Globus pallidus (tissue), 1 donor: ENCODE measurements at regions not wholly inside any gene's neighbourhood (a gene's known extent, or its start where the extent isn't known, plus 50 kb on each side); places are given as distances from the start of the nearest gene placed in this dataset.
A peak's percentile ranks its signal among the peaks of the same experiment; 100 is the strongest.

ENCODE experiments used
- DNase-seq: peaks from one replicate; pipeline ENCODE4 v3.0.0-alpha.2; 2015; ENCODE audit warnings: low spot score

DNA sequence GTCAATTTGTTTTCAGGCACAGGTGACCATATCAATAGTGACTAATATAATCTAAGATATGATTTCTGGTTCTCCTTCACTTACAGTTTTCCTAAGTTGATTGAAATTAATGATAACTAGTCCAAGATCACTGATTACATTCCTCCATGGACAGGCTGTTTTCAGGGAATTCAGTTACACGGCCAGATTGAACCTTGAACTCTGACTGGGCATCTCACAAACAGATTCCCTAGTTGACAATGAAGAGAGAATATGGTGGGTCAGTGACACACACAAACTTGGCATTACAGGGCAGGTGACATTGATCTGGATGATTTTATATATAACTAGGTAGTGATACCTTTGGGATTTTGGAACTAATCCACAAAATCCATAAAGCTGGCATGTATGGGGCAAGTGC lies 110.2 kb upstream of the EGR2 start:
- DNase-seq: no peak

DNA sequence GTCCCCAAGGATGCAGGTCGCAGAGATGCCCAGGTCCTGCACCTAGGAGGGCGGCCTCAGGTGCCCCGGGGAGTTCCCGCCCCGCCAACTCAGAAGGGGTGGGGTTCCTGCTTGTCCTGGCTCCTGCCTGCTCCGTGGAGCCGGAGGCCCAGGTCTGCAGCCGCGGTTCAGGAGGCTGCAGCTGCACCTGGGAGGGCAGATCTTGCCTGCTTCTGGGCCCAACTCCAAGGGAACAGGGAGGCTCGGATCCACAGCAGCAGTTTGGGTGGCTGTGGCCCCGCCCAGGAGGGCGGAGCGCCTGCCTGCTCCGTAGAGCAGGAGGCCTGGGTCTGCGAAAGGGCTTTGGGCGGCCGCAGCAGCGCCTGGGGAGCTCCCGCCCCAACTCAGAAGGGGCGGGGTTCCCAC lies 108.2 kb upstream of the EGR2 start:
- DNase-seq: no peak

DNA sequence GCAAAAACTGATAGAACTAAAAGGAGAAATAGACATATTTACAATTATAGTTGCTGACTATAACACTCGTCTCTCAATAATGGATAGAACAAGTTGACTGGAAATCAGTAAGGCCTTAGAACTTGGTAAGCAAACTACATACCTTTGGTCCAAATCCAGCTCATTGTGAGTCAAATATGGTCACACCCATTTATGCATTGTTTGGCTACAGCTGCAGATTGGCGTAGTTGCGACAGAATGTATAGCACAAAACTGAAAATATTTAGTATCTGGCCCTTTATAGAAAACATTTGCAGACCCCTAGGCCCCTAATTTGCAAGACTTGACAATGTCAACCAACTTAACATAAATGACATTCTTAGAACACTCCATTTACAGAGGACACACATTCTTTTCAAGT lies 103.6 kb upstream of the EGR2 start:
- DNase-seq: no peak

DNA sequence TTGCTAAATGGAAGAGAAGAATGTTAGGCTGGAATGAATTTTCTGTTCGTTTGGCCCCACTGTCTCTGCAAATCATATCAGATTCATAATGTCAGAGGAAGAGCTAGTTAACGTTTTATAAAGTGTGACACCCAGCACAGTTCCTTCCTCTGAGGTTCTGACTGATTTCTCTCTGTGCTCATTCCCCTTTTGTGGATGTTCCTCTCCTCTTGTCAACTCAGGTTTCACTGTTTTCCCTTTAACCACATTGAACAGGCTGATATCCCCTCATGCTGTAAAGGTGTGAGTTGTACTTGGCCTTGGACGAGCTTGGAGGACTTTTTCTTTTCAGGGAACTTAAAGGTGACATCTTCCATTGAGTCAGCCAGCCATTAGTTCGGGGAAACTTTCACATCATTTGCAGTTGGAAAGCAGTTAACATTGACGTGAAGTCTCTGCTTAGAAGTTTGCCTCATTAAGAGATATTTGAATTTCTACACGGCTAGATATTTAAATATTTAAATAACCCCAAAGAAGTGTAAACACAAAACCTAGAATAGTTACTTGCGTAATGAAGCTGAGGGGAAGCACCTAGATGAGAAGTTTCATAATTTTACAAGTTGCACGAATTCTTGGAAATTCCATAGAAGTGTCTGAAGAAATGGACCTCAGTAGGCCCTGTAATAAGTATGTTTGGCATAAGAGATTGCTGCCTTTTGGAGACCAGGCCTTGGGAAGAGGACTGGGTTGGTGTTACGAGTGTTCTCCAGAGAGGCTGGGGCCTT lies 101.5 kb upstream of the EGR2 start:
- DNase-seq: no peak

DNA sequence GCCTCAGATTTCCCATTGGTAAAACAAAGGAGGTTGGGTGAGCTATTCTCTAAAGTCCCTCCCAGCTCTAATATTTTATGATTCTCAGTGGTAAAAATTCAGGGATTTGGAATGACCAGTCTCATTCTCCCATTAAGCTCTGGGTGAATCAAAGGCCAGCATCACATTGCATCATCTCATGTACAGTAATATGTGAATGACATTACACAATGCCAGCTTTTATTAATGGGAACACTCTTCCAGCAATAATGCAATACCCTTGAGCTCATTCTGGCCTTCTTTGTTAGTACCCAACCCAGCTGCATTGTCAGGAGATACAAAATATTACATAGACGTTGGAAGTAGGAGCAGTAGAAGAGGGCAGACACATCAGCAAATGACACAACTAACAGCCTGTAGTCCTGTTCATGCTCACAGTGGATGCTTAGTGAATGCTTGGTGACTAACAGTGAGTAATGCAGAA lies 100.0 kb upstream of the EGR2 start:
- no peak for DNase-seq

DNA sequence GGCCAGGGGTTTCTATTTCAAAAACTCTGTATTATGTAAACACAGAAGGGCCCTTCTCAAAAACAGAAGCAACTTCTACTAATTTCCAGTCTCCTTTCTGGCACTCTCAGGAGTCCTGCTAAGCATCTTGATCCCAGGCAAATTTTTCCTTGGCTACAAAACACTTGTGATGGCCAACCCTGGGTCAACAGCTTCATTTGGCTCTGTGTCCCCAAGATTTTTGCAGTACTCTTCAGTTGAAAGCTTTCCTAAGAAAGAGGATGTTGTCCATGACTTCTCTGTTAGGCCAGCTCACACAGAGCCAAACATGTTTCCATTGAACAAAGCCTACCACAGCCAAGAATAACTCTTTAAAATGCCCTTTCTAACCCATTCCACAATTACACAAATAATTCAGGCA lies 99.0 kb upstream of the EGR2 start:
- no peak for DNase-seq

DNA sequence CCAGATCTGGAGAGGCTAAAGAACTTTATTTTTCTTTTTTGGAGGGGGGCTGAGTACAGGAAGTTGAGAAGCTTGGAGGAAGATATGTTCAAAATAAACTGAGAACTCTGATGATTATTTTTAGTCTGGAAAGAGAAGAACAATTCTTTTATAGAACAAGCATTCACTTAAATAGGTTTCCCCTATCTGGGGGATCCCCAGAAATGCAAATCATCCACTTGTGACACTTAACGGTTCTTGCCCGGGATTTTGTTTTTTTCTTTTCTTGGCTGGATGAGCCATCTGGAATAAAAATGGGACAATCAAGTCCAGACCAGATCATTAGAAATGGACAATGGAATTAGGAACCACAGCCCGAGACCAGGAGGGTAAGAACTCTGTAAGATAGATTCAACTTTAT lies 95.9 kb upstream of the EGR2 start:
- peak; percentile 15 for DNase-seq

DNA sequence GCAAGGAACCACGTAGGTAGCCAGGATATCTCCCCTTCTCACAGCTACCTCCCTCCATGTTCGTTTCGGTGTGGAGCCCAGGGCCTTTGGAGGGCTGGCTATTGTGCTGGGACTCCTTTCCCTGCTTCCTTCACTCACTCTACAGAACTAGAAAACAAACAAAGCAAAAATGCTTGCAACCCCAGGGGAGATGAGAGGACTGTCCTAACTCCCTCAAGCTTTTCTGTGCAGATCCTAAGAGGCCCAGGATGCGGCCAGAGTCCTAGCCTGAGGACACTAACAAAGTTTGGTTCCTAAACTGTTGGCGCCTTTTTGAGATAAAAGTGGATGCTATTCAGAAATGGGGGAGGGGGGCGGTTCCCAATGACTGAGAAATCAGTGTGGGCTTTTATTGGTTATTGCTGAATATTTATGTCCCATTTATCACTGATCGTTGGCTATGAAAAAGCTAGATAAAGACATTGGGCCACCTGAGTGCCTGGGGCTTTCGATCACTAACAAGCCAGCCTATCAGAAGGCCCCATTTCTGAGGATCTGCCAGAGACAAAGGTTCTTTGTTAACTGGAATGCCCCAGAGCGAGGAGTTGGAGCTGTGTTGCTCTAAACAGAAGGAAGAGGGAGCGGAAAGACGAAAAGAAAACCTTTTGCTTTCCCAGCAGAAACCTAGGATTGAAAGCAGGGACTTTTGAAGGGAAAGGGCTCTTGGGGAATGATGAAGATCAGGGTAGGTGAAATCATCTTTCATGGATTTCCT lies 95.2 kb upstream of the EGR2 start:
- peak; percentile 84 for DNase-seq

DNA sequence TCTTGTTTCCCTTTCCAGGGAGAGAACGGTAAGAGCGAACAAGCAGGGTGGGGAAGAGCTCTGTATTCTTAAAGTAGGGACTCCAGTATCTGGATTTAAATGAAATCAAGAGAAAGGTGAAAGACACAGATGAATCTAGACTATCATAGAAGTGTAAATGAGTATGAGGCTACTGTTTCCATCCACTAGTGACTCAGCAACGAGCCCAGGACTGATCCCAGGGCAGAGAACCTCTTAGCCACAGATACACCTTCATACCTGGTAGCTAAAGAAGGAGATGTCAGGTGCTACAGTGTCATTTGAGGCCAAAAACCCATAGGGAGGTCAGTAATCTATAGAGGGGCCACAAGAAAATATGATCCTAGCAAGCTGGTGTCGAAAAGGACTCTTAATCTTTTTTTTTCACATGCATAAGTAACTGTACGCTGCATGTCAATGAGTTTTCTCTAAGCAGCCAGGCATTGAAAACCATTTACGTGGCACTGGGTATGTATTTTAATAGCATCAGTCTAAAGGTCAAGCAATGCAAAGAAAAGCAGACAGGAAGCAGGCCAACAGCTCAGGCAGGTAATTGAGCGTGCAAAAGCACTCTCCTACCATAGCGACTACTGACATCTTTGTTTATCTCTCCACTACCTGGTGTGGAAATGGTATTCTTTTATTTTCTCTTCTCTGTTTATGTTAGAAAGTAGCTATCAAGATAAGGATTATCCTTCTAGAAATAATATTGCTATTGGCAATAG lies 91.5 kb upstream of the EGR2 start:
- DNase-seq: no peak

DNA sequence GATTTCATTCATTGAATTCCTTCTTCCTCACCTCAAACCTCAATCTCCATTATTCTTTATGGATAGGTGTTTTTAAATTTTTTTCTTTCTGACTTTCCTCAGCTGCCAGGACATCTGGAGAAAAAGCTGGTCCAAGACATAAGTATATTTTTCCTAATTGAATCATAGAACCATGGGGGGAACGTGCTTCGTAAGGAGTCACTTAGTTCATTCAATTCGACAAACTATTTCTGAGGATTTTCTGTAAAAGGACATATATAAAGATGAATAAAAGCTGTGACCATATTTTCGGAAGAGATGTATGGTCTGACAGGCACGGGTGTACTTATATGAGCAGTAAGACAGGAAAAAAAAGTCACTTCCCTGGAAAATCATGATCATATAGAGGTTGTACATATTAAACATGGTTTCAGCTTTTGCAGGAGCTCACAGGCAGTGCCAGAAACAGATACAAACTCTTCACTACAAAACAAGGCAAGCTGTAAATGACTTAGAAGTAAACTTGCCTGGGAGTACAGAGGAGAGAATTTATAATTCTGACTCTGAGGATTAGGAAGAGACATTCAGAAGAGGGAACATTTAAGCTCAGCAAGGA lies 88.2 kb upstream of the EGR2 start:
- DNase-seq: no peak

DNA sequence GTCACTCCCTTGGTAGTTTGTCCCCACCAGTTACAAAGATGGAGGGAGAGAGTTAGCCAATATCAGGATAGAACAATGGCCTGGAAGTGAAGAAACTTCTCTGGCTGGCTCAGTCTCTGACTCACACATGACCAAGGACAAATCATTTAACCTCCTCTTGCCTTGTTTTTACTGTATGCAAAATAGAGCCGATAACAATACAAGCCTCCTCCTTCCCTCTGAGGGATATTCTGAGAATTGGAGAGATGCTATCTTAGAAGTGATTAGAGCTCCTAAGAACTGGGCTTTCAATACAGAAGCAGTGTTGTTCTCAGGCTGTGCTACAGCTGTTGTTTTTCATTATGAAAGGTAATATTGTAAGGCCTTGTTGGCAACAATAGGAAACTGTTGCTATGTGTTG lies 87.7 kb upstream of the EGR2 start:
- DNase-seq: no peak

DNA sequence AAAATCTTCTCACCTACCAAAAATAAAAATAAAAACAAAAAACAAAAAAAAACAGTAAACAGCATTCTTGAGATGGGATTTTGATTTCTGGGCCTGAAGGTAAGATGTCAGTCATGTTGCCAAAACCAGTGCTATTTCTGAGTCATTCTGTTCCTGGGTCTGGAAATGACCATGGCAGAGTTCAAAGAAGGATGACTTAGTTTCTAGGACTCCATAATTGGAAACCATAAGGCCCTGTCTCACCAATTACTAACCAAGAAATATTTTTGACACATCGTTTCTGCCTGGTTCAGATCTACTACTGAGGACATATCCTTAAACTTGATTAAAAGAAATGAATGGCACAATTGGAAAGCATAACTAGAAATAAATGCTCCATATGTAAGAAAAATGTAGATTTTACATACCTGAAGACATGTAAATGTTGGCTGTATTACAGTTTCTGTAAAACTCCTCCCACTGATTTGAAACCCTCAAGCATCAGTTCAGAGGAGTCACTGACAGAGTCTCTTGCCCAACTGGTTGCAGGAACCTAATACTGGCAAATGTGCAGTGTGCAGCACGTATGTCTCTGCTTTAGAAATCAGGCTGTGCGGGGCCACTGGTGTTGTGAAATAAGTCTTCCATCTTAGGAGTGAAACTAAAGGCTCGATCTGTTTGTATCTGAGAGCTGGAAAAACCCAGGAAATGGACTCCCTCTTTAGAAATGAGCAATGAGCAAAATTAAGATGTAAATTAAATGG lies 84.8 kb upstream of the EGR2 start:
- no peak for DNase-seq

DNA sequence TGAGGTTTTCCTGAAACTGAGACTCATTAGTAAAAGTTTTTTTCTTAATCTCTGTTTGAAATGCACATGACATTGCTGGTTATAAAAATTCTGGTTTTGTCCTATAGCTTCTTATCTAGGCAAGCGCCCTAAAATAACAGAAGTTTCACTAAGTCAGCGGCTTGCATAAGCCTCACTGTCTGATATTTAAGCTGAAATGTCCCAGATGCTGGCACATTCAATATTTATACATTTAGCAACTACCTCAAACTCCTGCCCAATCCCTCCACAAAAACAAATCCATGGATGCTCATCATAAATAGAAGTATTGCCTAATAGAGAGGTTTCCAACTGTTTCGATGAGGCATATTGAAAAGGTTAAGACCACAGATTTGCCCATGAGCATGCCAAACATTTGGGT lies 83.1 kb upstream of the EGR2 start:
- no peak for DNase-seq

DNA sequence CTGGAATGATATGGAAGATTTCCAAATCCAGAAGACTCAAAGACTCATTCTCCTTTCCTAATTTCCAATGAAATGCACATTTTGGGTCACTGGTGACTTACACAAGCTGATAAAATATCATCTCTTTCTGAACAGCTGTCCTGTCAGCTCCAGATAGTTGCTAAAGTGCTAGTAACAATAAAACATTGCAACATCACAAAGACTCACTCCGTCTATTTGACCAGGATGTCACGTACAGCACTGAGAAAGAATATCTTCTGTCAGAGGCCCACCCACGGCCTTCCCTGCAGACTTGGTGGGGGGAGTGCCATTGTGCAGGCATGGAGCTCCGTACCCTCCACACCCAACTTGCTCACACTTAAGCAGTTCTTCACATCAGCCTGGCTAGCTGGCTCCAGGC lies 78.9 kb upstream of the EGR2 start:
- no peak for DNase-seq

DNA sequence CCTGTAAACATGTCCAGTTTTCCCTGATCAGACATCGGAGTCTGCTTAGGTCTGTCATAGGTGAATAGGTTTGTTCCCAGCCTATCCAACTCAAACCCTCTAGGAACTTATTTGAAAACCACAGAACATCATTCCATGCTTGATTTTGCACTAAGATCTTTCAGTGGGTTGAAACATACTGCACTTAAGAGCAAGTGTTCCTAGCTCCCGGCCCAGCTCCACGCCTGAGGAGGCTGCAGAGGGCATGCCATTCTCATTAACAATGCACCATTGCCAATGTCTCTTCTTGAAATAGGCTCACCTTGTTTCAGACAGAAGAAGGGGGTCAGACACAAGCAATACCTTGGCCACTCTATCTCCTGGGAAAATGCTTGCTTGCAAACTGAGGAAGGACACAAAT lies 78.0 kb upstream of the EGR2 start:
- no peak for DNase-seq

DNA sequence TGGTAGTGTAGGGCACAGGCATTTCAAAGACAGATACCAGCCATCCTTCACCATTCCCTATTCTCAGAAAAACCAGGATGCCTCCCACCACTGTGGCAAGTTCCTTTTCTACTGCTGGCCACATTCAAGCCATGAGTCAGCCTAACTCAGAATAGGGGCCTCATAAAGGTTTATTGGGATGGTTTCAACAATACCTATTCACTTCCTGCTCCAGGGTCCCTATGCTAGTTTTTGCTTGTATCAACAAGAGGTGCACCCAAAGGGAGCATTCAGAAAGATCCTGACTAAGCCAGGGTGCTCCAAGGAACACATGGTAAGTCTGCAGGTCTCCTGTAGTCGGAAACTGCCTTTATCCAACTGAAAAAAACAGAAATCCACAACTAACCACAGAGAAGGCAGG lies 76.9 kb upstream of the EGR2 start:
- no peak for DNase-seq

DNA sequence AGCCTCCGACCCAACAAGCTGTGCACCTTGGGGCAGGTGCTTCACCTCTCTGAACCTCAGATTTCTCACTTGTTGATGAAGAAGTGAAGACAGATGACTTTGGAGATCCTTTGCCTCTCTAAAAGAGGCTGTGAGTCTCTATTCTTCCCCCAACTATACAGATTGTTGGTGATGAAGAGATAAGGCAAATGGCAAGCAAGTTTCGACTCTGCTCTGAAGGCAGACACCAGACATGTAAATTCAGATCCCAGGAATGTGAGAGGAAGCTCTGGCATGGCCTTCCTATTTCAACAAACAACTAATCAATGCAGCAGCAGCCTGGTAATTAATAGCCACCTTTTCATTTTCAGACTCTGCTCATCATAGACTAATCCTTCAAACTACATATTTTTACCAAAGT lies 74.2 kb upstream of the EGR2 start:
- DNase-seq: no peak

DNA sequence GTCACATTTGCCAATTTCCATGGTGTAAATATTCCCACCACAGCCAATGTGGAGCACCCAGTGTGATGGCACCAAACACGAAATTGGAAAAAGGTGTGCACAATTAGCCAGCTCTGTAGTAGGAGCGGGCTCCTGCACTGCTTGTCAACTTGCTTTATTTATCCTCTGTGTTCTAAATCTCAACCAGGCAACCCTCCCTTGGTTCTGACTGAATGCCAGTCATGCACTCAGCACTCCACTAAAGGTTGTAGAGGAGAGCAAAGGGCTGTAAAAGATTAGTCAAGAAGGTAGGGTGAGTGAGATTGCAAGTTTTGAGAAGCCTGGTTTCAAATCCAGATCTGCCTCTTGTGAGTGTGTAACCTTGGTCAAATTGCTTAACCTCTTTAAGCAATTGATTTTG lies 71.5 kb upstream of the EGR2 start:
- DNase-seq: no peak

DNA sequence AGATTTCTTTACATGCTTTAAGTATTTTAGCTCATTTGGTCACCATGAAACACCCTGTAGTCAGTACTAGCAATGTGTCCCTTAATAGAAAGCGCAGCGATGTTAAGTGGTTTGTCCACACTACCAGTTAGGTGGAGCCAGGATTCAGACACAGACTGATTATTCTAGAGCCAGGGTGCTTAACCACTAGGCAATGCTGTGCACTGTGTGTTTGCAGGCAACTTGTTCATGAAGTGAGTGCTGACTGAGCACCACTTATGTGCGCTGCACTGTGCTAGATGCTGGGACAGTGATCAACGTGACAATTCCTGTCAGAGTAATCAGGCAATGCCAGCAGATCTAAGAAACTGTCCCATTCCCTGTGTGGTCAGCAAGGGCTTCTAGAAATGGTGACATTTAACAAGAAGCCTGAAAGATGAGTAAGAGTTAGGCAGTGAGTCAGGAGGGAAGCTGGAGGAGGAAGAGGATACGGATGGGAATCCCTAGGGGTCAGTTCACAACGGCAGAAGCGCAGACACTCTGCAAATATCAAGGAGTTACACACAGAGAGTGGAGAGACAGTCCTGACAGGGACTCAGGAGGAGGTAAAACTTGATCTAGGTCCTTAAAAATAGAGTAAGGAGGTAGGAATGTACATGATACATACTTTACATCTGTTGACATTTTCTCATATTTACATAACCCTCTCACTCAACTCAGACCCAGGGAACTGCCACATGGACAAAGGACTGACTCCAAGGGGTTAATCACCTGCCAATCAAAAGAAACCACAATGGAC lies 69.7 kb upstream of the EGR2 start:
- DNase-seq: no peak

DNA sequence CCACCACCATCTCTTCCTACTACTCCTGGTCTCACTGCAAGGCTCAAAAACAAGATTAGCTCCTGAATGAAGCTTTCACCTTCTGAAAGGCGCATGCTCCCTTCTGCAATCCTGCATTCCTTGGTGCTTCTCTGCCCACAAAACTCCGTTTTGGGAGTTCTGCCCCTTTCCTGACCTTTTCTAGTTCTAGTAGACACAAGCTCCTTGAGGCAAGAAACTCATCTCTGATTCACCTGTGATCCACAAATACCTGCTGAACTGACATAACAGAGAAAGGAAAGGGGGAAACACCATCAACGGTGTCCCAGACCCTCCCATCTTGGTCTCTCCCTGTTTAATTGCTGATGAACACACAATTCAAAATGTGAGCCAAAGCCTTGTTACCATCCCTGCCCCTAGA lies 64.0 kb upstream of the EGR2 start:
- no peak for DNase-seq

DNA sequence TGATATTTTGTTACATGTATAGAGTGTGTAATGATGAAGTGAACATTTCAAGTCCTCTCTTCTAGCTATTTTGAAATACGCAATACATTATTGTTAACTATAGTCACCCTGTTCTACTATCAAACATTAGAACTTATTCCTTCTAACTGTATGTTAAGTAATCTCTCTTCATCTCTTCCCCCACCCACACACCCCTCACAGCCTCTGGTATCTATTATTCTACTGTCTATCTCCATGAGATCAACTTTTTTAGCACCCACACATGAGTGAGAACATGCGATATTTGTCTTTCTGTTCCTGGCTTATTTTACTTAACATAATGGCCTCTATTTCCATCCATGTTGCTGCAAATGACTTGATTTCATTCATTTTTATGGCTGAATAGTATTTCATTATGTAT lies 57.7 kb upstream of the EGR2 start:
- DNase-seq: no peak
